WTC11 (cell line): ENCODE measurements at regions not wholly inside any gene's neighbourhood (a gene's known extent, or its start where the extent isn't known, plus 50 kb on each side); places are given as distances from the start of the nearest gene placed in this dataset.

Experiments
- ATAC-seq: fragments of 200-7000 bp; cut with Tn5 transposase; 2 replicates; pipeline ENCODE4 v1.10.0; 2021; ENCODE audit warnings: mild to moderate bottlenecking, moderate library complexity
- CTCF ChIA-PET: fragments of 300-600 bp; sonication (Branson Sonifier 250); formaldehyde crosslinking; loops from one replicate; lab custom pipeline; 2021; ENCODE audit warnings: antibody characterized with exemption; lab: Charles Lee
- POLR2A ChIA-PET: fragments of 350-600 bp; sonication (Branson Sonifier 250); formaldehyde crosslinking; loops from one replicate; lab custom pipeline; 2021; ENCODE audit warnings: antibody characterized with exemption; lab: Charles Lee
- DNase-seq: peaks from one replicate; pipeline ENCODE4 v3.0.0; 2021; ENCODE audit warnings: low spot score
- H3K27ac Mint-ChIP-seq: 2 replicates; pipeline ENCODE4 v1.8.0; 2021; ENCODE audit warnings: mixed read lengths
- H3K27me3 Mint-ChIP-seq: 2 replicates; pipeline ENCODE4 v1.8.0; 2021; ENCODE audit warnings: low read depth, mild to moderate bottlenecking, moderate library complexity, mixed read lengths
- H3K36me3 Mint-ChIP-seq: 2 replicates; pipeline ENCODE4 v1.8.0; 2021; ENCODE audit warnings: mixed read lengths
- H3K4me1 Mint-ChIP-seq: 2 replicates; pipeline ENCODE4 v1.8.0; 2022; ENCODE audit warnings: mixed read lengths
- H3K4me3 Mint-ChIP-seq: 2 replicates; pipeline ENCODE4 v1.8.0; 2021; ENCODE audit warnings: mild to moderate bottlenecking, moderate library complexity, mixed read lengths
- H3K9me3 Mint-ChIP-seq: 2 replicates; pipeline ENCODE4 v1.8.0; 2021; ENCODE audit warnings: mixed read lengths
- ATF1 ChIP-seq: sonication (generic); formaldehyde crosslinking; IDR thresholded peaks from 2 replicates; pipeline ENCODE4 v1.8.1; 2023; ENCODE audit warnings: mild to moderate bottlenecking, moderate library complexity, missing genetic modification reagents
- GABPB1 ChIP-seq: sonication (generic); formaldehyde crosslinking; IDR thresholded peaks from 2 replicates; pipeline ENCODE4 v1.8.1; 2023; ENCODE audit warnings: mild to moderate bottlenecking, missing genetic modification reagents
- GTF2I ChIP-seq: fragments of 250-450 bp; sonication (Bioruptor Pico); conservative IDR thresholded peaks from 2 replicates; pipeline ENCODE4 v1.4.0; 2021; ENCODE audit warnings: mild to moderate bottlenecking
- IRF1 ChIP-seq: sonication (generic); formaldehyde crosslinking; IDR thresholded peaks from 2 replicates; pipeline ENCODE4 v1.8.0; 2023; ENCODE audit warnings: missing genetic modification reagents
- JUN ChIP-seq: sonication (generic); formaldehyde crosslinking; IDR thresholded peaks from 2 replicates; pipeline ENCODE4 v1.8.0; 2023; ENCODE audit warnings: mild to moderate bottlenecking, missing genetic modification reagents
- NFATC4 ChIP-seq: fragments of 250-450 bp; sonication (Bioruptor Pico); IDR thresholded peaks from 2 replicates; pipeline ENCODE4 v1.9.0; 2021; ENCODE audit warnings: mild to moderate bottlenecking
- NFYB ChIP-seq: sonication (generic); formaldehyde crosslinking; conservative IDR thresholded peaks from 2 replicates; pipeline ENCODE4 v1.8.0; 2022; ENCODE audit warnings: low read depth, missing genetic modification reagents
- SP1 ChIP-seq: sonication (generic); formaldehyde crosslinking; conservative IDR thresholded peaks from 2 replicates; pipeline ENCODE4 v1.8.1; 2022; ENCODE audit warnings: missing genetic modification reagents
- STAT6 ChIP-seq: sonication (generic); formaldehyde crosslinking; conservative IDR thresholded peaks from 2 replicates; pipeline ENCODE4 v1.8.1; 2023; ENCODE audit warnings: mild to moderate bottlenecking, low read depth, missing genetic modification reagents, moderate library complexity
- TP53 ChIP-seq: sonication (generic); formaldehyde crosslinking; IDR thresholded peaks from 2 replicates; pipeline ENCODE4 v1.8.1; 2023; ENCODE audit warnings: mild to moderate bottlenecking, missing genetic modification reagents
- TF ChIP-seq, protein P1 (sequence below): fragments of 250-450 bp; sonication (Bioruptor Pico); IDR thresholded peaks from 2 replicates; pipeline ENCODE4 v1.9.0; 2021; ENCODE audit warnings: mild to moderate bottlenecking
- TF ChIP-seq, protein P2 (sequence below): fragments of 250-450 bp; sonication (Bioruptor Pico); IDR thresholded peaks from 2 replicates; pipeline ENCODE4 v1.9.0; 2021; ENCODE audit warnings: mild to moderate bottlenecking, borderline replicate concordance
- TF ChIP-seq, protein P3 (sequence below): sonication (generic); formaldehyde crosslinking; IDR thresholded peaks from 2 replicates; pipeline ENCODE4 v1.8.1; 2023; ENCODE audit warnings: mild to moderate bottlenecking, missing genetic modification reagents, moderate library complexity
- TF ChIP-seq, protein P4 (sequence below): sonication (generic); formaldehyde crosslinking; IDR thresholded peaks from 2 replicates; pipeline ENCODE4 v1.8.1; 2022; ENCODE audit warnings: low read depth, missing genetic modification reagents, borderline replicate concordance

- TF ChIP-seq NFATC4 (CRISPR knock-in tag) (no peak), TP53 (CRISPR knock-in tag) (no peak), IRF1 (CRISPR knock-in tag) (no peak), JUN (CRISPR knock-in tag) (no peak), SP1 (no peak), ATF1 (CRISPR knock-in tag) (no peak)
- TF ChIP-seq, protein P1, sequence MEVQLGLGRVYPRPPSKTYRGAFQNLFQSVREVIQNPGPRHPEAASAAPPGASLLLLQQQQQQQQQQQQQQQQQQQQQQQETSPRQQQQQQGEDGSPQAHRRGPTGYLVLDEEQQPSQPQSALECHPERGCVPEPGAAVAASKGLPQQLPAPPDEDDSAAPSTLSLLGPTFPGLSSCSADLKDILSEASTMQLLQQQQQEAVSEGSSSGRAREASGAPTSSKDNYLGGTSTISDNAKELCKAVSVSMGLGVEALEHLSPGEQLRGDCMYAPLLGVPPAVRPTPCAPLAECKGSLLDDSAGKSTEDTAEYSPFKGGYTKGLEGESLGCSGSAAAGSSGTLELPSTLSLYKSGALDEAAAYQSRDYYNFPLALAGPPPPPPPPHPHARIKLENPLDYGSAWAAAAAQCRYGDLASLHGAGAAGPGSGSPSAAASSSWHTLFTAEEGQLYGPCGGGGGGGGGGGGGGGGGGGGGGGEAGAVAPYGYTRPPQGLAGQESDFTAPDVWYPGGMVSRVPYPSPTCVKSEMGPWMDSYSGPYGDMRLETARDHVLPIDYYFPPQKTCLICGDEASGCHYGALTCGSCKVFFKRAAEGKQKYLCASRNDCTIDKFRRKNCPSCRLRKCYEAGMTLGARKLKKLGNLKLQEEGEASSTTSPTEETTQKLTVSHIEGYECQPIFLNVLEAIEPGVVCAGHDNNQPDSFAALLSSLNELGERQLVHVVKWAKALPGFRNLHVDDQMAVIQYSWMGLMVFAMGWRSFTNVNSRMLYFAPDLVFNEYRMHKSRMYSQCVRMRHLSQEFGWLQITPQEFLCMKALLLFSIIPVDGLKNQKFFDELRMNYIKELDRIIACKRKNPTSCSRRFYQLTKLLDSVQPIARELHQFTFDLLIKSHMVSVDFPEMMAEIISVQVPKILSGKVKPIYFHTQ (CRISPR knock-in tag): no peak
- TF ChIP-seq, protein P2, sequence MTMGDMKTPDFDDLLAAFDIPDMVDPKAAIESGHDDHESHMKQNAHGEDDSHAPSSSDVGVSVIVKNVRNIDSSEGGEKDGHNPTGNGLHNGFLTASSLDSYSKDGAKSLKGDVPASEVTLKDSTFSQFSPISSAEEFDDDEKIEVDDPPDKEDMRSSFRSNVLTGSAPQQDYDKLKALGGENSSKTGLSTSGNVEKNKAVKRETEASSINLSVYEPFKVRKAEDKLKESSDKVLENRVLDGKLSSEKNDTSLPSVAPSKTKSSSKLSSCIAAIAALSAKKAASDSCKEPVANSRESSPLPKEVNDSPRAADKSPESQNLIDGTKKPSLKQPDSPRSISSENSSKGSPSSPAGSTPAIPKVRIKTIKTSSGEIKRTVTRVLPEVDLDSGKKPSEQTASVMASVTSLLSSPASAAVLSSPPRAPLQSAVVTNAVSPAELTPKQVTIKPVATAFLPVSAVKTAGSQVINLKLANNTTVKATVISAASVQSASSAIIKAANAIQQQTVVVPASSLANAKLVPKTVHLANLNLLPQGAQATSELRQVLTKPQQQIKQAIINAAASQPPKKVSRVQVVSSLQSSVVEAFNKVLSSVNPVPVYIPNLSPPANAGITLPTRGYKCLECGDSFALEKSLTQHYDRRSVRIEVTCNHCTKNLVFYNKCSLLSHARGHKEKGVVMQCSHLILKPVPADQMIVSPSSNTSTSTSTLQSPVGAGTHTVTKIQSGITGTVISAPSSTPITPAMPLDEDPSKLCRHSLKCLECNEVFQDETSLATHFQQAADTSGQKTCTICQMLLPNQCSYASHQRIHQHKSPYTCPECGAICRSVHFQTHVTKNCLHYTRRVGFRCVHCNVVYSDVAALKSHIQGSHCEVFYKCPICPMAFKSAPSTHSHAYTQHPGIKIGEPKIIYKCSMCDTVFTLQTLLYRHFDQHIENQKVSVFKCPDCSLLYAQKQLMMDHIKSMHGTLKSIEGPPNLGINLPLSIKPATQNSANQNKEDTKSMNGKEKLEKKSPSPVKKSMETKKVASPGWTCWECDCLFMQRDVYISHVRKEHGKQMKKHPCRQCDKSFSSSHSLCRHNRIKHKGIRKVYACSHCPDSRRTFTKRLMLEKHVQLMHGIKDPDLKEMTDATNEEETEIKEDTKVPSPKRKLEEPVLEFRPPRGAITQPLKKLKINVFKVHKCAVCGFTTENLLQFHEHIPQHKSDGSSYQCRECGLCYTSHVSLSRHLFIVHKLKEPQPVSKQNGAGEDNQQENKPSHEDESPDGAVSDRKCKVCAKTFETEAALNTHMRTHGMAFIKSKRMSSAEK (CRISPR knock-in tag): no peak
- Mint-ChIP-seq H3K4me3 (no peak overlapping the region), H3K4me1 (peaks cover 2% of the 10 kb centered on the region; the same call in 1 of the 2 replicates), H3K36me3 (no peaks in the 10 kb centered on the region), H3K27me3 (no peaks in the 10 kb centered on the region), H3K27ac (no peak overlapping the region), H3K9me3 (peaks cover 3% of the 10 kb centered on the region)
- no peak for ATAC-seq
- ChIA-PET CTCF (interaction anchor here (0.8 kb wide), 1 partner anchor 73 kb away, joined by 4 read pairs; no protein-coding TSS in a partner anchor), POLR2A (no interaction called here)
- no peak for DNase-seq
These were observed 338.0 kb upstream of the ZMIZ1 start for GRCh38 chr10:78730754-78731153.

DNA sequence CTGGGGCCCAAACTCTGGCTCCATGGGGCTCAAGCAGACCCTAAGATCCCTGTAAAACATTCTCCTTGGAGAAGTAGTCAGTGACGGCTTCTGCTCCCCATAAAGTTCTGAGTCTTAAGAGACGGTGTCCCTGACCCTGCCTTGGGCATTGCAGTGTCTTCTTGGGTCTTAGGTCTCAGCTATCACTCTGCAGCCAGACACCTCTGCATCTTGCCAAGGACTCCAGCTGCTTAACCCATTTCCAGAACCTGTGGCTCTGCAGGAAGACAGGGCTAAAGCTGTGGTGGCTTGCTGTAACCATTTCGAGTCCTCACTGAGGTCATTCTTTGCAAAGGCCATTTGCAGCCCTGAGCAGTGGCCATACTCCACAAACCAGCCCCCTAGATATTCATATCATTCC lies 337.1 kb upstream of the ZMIZ1 start:
- POLR2A ChIA-PET: no interaction called here
- H3K4me3 Mint-ChIP-seq: no peak overlapping the region
- TF ChIP-seq, protein P3, sequence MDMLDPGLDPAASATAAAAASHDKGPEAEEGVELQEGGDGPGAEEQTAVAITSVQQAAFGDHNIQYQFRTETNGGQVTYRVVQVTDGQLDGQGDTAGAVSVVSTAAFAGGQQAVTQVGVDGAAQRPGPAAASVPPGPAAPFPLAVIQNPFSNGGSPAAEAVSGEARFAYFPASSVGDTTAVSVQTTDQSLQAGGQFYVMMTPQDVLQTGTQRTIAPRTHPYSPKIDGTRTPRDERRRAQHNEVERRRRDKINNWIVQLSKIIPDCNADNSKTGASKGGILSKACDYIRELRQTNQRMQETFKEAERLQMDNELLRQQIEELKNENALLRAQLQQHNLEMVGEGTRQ (CRISPR knock-in tag): no peak
- TF ChIP-seq STAT6 (CRISPR knock-in tag) (no peak), NFYB (CRISPR knock-in tag) (no peak), GABPB1 (CRISPR knock-in tag) (no peak), GTF2I (CRISPR knock-in tag) (no peak)
- TF ChIP-seq, protein P4, sequence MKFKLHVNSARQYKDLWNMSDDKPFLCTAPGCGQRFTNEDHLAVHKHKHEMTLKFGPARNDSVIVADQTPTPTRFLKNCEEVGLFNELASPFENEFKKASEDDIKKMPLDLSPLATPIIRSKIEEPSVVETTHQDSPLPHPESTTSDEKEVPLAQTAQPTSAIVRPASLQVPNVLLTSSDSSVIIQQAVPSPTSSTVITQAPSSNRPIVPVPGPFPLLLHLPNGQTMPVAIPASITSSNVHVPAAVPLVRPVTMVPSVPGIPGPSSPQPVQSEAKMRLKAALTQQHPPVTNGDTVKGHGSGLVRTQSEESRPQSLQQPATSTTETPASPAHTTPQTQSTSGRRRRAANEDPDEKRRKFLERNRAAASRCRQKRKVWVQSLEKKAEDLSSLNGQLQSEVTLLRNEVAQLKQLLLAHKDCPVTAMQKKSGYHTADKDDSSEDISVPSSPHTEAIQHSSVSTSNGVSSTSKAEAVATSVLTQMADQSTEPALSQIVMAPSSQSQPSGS (CRISPR knock-in tag): no peak
- no peaks in the 10 kb centered on the region for H3K36me3 Mint-ChIP-seq
- peaks cover 4% of the 10 kb centered on the region; the same call in 1 of the 2 replicates for H3K4me1 Mint-ChIP-seq
- CTCF ChIA-PET: interaction anchor here (0.8 kb wide), 1 partner anchor 74 kb away, joined by 4 read pairs; no protein-coding TSS in a partner anchor
- DNase-seq (no peak), ATAC-seq (no peak)
- H3K27me3 Mint-ChIP-seq: no peaks in the 10 kb centered on the region
- H3K9me3 Mint-ChIP-seq: peaks cover 5% of the 10 kb centered on the region
- no peak overlapping the region for H3K27ac Mint-ChIP-seq
